Prostate gland (tissue), 2 donors: ENCODE measurements at regions not wholly inside any gene's neighbourhood (a gene's known extent, or its start where the extent isn't known, plus 50 kb on each side); places are given as distances from the start of the nearest gene placed in this dataset.
"Not testable (repeated sequence)": the region's sequence is repeated elsewhere in the genome, so short reads cannot be mapped to it uniquely, and the experiment has no call there.

Experiments
- POLR2A ChIP-seq: fragments of 450-650 bp; IDR thresholded peaks from one replicate; pipeline ENCODE4 v1.6.1; 2016; ENCODE audit warnings: antibody characterized with exemption, mild to moderate bottlenecking
- POLR2AphosphoS5 ChIP-seq: sonication (generic); formaldehyde crosslinking; IDR thresholded peaks from one replicate; pipeline ENCODE4 v1.6.1; 2017; ENCODE audit warnings: antibody characterized with exemption
- TF ChIP-seq, protein P1 (sequence below), 4 experiments: fragments of 200-600 bp in 2 of 4; fragments of 450-650 bp in 2 of 4; sonication (generic) in 2 of 4; IDR thresholded peaks; 1 replicate in 3 of 4; 2 replicates in 1 of 4; pipeline ENCODE4 v1.5.1; 2016 to 2019; ENCODE audit warnings: antibody characterized with exemption in 4 of 4, mild to moderate bottlenecking in 2 of 4, moderate library complexity in 2 of 4

DNA sequence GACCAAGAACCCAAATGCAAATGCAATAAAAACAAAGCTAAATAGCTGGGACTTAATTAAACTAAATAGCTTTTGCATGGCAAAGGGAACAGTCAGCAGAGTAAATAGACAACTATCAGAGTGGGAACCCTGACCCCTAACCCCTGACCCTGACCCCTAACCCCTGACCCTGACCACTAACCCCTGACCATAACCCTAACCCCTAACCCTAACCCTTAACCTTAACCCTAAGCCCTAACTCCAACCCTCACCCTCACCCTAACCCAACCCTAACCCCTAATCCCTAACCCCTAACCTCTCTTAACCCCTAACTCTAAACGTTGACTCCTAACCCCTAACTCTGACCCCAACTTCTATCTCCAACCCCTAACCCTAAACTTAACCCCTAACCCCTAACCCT is 3014.3 kb upstream of the TEKT4 start:
- TF ChIP-seq, protein P1, sequence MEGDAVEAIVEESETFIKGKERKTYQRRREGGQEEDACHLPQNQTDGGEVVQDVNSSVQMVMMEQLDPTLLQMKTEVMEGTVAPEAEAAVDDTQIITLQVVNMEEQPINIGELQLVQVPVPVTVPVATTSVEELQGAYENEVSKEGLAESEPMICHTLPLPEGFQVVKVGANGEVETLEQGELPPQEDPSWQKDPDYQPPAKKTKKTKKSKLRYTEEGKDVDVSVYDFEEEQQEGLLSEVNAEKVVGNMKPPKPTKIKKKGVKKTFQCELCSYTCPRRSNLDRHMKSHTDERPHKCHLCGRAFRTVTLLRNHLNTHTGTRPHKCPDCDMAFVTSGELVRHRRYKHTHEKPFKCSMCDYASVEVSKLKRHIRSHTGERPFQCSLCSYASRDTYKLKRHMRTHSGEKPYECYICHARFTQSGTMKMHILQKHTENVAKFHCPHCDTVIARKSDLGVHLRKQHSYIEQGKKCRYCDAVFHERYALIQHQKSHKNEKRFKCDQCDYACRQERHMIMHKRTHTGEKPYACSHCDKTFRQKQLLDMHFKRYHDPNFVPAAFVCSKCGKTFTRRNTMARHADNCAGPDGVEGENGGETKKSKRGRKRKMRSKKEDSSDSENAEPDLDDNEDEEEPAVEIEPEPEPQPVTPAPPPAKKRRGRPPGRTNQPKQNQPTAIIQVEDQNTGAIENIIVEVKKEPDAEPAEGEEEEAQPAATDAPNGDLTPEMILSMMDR (IDR thresholded peaks at IDR 0.05) = not testable (repeated sequence)
- TF ChIP-seq POLR2AphosphoS5, POLR2A: not testable (repeated sequence)
